NOMO-1 treated with dmso at 0.1 percent for 144 hours (cell line): ENCODE measurements at regions not wholly inside any gene's neighbourhood (a gene's known extent, or its start where the extent isn't known, plus 50 kb on each side); places are given as distances from the start of the nearest gene placed in this dataset.

Source experiments
- DNase-seq: peaks from one replicate; lab custom pipeline; 2025; ENCODE audit not compliant: unreplicated experiment; lab: John Stamatoyannopoulos, UW

- no peak for DNase-seq
Measured at GRCh38 chrX:82070948-82071347, 869.0 kb downstream of the SH3BGRL start.

- no peak for DNase-seq
Measured at GRCh38 chrX:82081027-82081426, 879.1 kb downstream of the SH3BGRL start.

DNA sequence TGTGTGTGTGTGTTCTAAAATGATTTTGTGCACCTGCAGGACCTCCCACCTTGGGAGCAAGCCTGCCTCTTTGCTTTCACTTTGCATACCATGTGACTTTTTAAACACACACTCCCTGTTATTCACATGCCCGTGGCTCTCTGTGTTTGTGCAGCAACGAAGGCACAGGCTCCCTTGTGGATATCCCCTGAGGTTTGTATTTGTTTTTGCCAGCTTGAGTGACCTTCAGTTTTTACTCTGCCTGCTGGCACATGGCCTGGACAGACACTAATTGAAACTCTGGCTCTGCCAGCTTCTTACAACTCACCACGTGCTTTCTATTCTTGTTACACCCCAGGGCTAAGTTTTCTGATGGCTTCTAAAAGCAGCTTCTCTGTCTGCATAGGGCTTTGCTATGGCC is 885.8 kb downstream of the SH3BGRL start:
- DNase-seq = no peak

GRCh38 chrX:82092307-82092706 is 890.4 kb downstream of the SH3BGRL start:
- DNase-seq = no peak

DNA sequence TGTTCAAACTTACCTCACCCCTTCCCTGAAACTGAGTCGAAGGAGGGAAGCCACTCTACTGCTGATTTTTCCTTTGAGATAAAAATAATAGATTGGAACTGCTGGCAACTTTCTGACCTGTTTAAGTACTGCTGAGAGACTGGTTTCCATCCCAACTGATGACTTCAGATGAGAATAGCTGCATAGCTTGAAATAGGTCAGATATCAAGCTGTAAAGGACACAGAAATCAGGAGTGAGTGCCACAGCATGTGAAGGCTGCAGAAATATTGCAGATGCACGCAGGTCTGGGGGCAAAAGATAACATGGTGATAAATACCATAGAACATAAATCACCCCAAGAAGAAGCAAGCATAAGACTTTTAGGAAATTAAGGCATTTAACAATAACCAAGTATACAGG is 923.2 kb downstream of the SH3BGRL start:
- no peak for DNase-seq

GRCh38 chrX:82127228-82128123 is 925.6 kb downstream of the SH3BGRL start:
- no peak for DNase-seq

GRCh38 chrX:82134378-82134777 is 932.5 kb downstream of the SH3BGRL start:
- DNase-seq = no peak

GRCh38 chrX:82141942-82142341 is 940.0 kb downstream of the SH3BGRL start:
- no peak for DNase-seq

GRCh38 chrX:82161195-82161594 is 959.3 kb downstream of the SH3BGRL start:
- DNase-seq = no peak

DNA sequence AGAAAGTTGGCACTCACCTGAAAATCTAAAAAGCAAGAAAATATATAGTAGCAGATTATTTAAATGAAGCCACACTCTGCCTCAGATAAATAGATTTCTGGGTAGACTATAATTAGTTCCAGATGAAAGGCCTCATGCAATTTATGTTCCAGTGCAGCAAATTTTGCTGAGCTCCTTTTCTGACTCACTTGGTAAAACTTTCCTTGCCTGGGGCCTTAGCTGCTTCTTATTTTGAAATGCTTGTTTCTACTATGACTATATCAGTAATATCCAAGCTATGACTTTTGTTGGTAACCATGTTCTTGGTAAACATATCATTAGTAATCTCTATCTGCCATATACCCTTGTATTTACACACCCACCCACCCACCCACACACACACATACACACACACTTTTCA is 961.8 kb downstream of the SH3BGRL start:
- DNase-seq = no peak

- no peak for DNase-seq
Measured at GRCh38 chrX:82196866-82197265, 995.0 kb downstream of the SH3BGRL start.

DNA sequence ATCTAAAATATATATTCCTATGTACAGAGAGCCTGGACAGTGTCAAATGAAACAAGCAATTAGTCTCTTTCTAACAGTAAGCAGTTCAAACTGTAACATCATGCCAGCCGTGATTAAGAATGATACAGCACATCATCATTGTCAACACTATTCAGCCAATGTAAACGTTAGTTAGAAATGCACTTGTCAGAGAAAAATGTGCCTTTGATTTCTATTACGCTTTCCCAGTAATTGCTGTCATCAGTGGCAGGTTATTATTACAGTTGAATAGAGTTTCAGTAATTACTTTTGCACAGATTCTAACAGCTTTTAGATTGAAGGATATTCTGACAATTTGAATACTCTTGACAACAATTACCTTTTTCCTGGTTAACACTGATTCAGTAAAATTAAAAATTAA is 1007.1 kb downstream of the SH3BGRL start:
- DNase-seq = no peak

GRCh38 chrX:82218361-82218760 is 1016.5 kb downstream of the SH3BGRL start:
- peak; percentile 4 for DNase-seq

DNA sequence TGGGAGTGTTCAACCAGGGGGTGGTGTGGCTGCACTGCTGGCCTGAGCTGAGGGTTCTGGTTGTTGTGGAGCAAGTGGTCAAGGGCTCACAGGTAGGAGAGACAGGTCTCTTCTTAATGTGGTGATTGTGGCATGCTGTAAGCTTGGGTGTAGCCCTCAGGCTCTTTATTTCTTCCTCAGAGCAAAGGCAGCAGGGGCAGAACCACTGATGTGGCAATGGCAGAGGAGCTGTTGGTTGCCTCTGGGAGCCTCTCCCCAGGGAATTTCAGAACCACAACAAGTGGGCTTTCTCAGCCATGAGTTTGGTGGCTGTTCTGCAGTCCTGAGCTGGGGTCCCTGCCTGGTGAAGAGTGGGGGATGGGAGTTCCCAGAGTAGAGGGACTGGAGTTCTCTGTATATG is 1017.2 kb downstream of the SH3BGRL start:
- DNase-seq = no peak

GRCh38 chrX:82224961-82225360 is 1023.1 kb downstream of the SH3BGRL start:
- no peak for DNase-seq

DNA sequence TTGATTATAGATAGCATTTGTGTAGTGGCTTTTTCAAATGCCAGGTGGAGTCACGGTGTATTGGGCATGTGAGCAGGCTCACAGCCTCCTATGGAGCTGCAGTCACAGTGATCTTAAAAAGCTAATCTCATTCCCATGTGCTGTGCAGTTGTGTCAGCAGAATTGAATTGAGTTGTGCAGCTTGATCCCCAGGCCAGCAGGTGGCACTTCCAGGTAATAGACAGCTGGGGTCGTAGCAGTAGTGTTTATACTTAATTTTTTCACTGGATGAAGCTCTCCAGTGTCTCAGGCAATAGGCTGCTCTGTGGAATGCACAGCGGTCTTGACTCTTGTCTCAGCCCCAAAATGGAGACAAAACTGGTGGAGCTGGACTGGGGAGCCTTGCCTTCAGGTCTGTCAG is 1028.1 kb downstream of the SH3BGRL start:
- no peak for DNase-seq

GRCh38 chrX:82232679-82233078 is 1030.8 kb downstream of the SH3BGRL start:
- DNase-seq = no peak

- no peak for DNase-seq
Measured at GRCh38 chrX:82237328-82237727, 1035.4 kb downstream of the SH3BGRL start.
